HUES6 (cell line): ENCODE measurements at regions not wholly inside any gene's neighbourhood (a gene's known extent, or its start where the extent isn't known, plus 50 kb on each side); places are given as distances from the start of the nearest gene placed in this dataset.

Experiments
- H3K27ac ChIP-seq: 2 replicates; pipeline ENCODE4 v1.7.0; 2013; ENCODE audit warnings: low read depth, mild to moderate bottlenecking, low read length, inconsistent platforms
- H3K27me3 ChIP-seq: 2 replicates; pipeline ENCODE4 v1.6.1; 2013; ENCODE audit warnings: low read length; ENCODE audit not compliant: control insufficient read depth, insufficient read depth
- H3K36me3 ChIP-seq: 2 replicates; pipeline ENCODE4 v1.6.1; 2013; ENCODE audit warnings: low read length; ENCODE audit not compliant: control insufficient read depth, insufficient read depth
- H3K4me1 ChIP-seq: 2 replicates; pipeline ENCODE4 v1.6.1; 2013; ENCODE audit warnings: low read length; ENCODE audit not compliant: control insufficient read depth, insufficient read depth
- H3K4me3 ChIP-seq: 2 replicates; pipeline ENCODE4 v1.5.1; 2013; ENCODE audit warnings: low read depth, low read length
- H3K9ac ChIP-seq: one replicate; pipeline ENCODE4 v1.6.1; 2013; ENCODE audit warnings: mild to moderate bottlenecking, low read length
- H3K9me3 ChIP-seq: 2 replicates; pipeline ENCODE4 v1.6.1; 2013; ENCODE audit warnings: low read depth, low read length; ENCODE audit not compliant: control insufficient read depth, insufficient read depth

GRCh38 chr10:24012249-24012803 lies 196.6 kb upstream of the KIAA1217 start:
- Histone ChIP-seq H3K27me3 (no peaks in the 10 kb centered on the region), H3K9ac (no peak overlapping the region), H3K4me1 (peaks cover 31% of the 10 kb centered on the region), H3K27ac (no peak overlapping the region), H3K36me3 (no peaks in the 10 kb centered on the region), H3K4me3 (no peak overlapping the region), H3K9me3 (no peaks in the 10 kb centered on the region)

DNA sequence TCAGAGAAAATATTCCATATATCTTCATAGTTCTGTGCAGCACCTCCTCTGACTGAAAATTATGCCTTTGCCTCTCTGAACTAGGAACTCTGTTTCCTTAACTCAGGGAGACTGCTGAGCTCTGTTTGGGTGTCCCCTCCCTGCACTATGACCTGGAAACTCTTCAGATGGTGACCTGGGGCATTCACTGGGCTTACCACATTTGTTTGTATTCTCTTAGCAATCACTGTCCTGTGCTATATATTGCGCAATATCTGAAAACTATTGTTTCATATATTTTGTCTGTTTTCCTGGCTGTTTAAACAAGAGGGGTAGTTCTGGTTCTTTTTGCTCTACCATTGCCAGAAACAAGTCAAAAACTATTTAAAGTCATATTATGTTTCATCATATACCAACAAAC lies 181.8 kb upstream of the KIAA1217 start:
- Histone ChIP-seq H3K9me3 (no peaks in the 10 kb centered on the region), H3K4me3 (no peak overlapping the region), H3K27me3 (no peaks in the 10 kb centered on the region), H3K36me3 (no peaks in the 10 kb centered on the region), H3K27ac (no peak overlapping the region), H3K4me1 (no peaks in the 10 kb centered on the region), H3K9ac (no peak overlapping the region)

DNA sequence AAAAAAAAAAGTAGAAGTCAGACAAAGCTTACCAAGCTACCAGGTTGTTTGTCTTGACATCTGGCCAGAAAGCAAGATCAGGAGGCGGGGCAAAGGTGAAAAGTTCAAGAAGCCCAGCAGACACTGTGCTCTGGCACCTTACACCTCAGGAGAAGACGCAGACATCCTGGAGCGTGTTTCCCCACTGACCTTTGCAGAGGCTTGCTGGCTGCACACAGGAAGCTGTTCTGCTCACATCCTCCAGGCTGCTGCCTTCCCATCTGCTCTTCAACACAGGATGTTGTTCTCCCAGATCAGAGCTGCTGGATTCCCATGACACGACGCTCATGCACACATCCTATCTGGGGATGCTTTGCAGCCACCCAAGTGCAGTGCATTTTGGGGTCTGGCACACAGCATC lies 174.4 kb upstream of the KIAA1217 start:
- H3K36me3 ChIP-seq: no peaks in the 10 kb centered on the region
- H3K4me1 ChIP-seq: no peaks in the 10 kb centered on the region
- no peak overlapping the region for H3K27ac ChIP-seq
- H3K9ac ChIP-seq: no peak overlapping the region
- no peak overlapping the region for H3K4me3 ChIP-seq
- no peaks in the 10 kb centered on the region for H3K9me3 ChIP-seq
- H3K27me3 ChIP-seq: no peaks in the 10 kb centered on the region

- H3K4me1 ChIP-seq: no peaks in the 10 kb centered on the region
These were observed 173.2 kb upstream of the KIAA1217 start for GRCh38 chr10:24035761-24036160.

GRCh38 chr10:24039315-24039714 lies 169.6 kb upstream of the KIAA1217 start:
- H3K36me3 ChIP-seq: no peaks in the 10 kb centered on the region
- H3K9ac ChIP-seq: no peak overlapping the region
- no peak overlapping the region for H3K4me3 ChIP-seq
- H3K27ac ChIP-seq: no peak overlapping the region
- no peaks in the 10 kb centered on the region for H3K9me3 ChIP-seq
- no peaks in the 10 kb centered on the region for H3K27me3 ChIP-seq
- H3K4me1 ChIP-seq: no peaks in the 10 kb centered on the region

More at GRCh38 chr10:24035761-24036160, 173.2 kb upstream of the KIAA1217 start:
- Histone ChIP-seq H3K27me3 (no peaks in the 10 kb centered on the region), H3K27ac (no peak overlapping the region), H3K9me3 (no peaks in the 10 kb centered on the region), H3K36me3 (no peaks in the 10 kb centered on the region), H3K9ac (no peak overlapping the region), H3K4me3 (no peak overlapping the region)

- H3K27ac ChIP-seq: no peak overlapping the region
- no peaks in the 10 kb centered on the region for H3K9me3 ChIP-seq
- no peaks in the 10 kb centered on the region for H3K27me3 ChIP-seq
- no peak overlapping the region for H3K9ac ChIP-seq
- H3K36me3 ChIP-seq: no peaks in the 10 kb centered on the region
- no peaks in the 10 kb centered on the region for H3K4me1 ChIP-seq
- H3K4me3 ChIP-seq: no peak overlapping the region
These were observed 169.0 kb upstream of the KIAA1217 start for GRCh38 chr10:24039897-24040296.

- no peaks in the 10 kb centered on the region for H3K4me1 ChIP-seq
- H3K9ac ChIP-seq: no peak overlapping the region
- H3K9me3 ChIP-seq: no peaks in the 10 kb centered on the region
- no peaks in the 10 kb centered on the region for H3K36me3 ChIP-seq
- no peak overlapping the region for H3K27ac ChIP-seq
- H3K27me3 ChIP-seq: no peaks in the 10 kb centered on the region
- no peak overlapping the region for H3K4me3 ChIP-seq
These were observed 167.9 kb upstream of the KIAA1217 start for GRCh38 chr10:24041034-24041433.

DNA sequence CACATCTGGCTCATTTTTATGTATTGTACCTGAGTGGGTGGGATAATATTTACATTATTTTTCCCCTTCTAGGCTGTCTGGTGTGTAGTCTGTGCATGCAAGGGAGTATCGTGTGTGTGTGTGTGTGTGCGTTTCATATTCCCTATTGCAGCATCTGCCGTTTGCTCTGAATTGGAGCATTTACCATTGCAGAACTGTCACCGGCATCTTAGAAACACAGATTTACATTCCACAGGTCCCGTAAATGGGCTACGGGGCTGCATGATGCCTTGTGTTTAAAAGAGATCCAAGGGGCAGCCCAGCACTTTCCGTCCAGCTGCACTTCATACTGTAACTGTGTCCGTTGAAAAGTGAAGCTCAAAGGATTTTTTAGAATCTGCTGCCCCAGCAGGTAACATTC lies 167.1 kb upstream of the KIAA1217 start:
- no peaks in the 10 kb centered on the region for H3K4me1 ChIP-seq
- no peak overlapping the region for H3K27ac ChIP-seq
- no peaks in the 10 kb centered on the region for H3K27me3 ChIP-seq
- H3K9ac ChIP-seq: no peak overlapping the region
- no peaks in the 10 kb centered on the region for H3K36me3 ChIP-seq
- H3K9me3 ChIP-seq: no peaks in the 10 kb centered on the region
- H3K4me3 ChIP-seq: no peak overlapping the region

- no peak overlapping the region for H3K9ac ChIP-seq
- no peak overlapping the region for H3K4me3 ChIP-seq
- H3K27me3 ChIP-seq: no peaks in the 10 kb centered on the region
- no peaks in the 10 kb centered on the region for H3K4me1 ChIP-seq
- no peaks in the 10 kb centered on the region for H3K36me3 ChIP-seq
- H3K27ac ChIP-seq: no peak overlapping the region
- H3K9me3 ChIP-seq: no peaks in the 10 kb centered on the region
These were observed 166.1 kb upstream of the KIAA1217 start for GRCh38 chr10:24042884-24043283.

DNA sequence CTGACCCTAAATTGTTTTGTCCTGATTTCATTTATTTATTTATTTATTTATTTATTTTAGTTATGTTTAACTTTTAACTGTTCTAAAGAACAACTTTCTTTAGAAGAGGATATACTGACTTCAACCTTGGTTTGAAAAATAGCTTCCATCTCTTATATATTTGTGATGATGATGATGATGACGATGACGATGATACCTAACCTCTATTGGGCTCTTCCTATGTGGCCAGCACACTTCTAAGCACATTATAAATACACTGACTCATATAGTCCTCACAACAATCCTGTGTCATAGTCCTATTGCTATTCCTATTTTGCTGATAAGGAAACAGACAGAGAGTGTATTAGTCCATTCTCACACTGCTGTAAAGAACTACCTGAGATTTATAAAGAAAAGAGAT lies 162.9 kb upstream of the KIAA1217 start:
- no peak overlapping the region for H3K4me3 ChIP-seq

DNA sequence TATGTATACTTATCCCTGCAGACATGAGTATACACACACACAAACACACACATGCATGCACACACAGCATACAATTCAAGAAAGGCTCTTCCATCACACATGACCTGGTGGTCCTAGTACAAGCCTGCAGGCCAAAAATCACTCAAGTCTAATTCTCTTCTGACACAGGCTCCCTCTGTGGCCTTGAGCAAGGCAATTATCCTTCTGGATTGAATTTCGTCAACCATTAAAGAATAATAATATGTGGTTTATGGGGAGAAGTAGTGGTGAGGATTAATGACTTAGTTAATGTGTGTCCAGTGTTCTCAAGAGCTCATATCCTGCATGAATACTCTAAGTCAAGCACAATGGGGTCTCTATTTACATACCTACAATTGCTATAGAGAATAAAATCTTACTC lies 161.8 kb upstream of the KIAA1217 start:
- H3K4me1 ChIP-seq: no peaks in the 10 kb centered on the region
- H3K36me3 ChIP-seq: no peaks in the 10 kb centered on the region
- no peak overlapping the region for H3K4me3 ChIP-seq
- no peak overlapping the region for H3K9ac ChIP-seq
- H3K27me3 ChIP-seq: no peaks in the 10 kb centered on the region
- no peak overlapping the region for H3K27ac ChIP-seq
- H3K9me3 ChIP-seq: no peaks in the 10 kb centered on the region

More for the DNA sequence above, 162.9 kb upstream of the KIAA1217 start:
- H3K27me3 ChIP-seq: no peaks in the 10 kb centered on the region
- H3K27ac ChIP-seq: no peak overlapping the region
- no peaks in the 10 kb centered on the region for H3K4me1 ChIP-seq
- no peak overlapping the region for H3K9ac ChIP-seq
- no peaks in the 10 kb centered on the region for H3K36me3 ChIP-seq
- no peaks in the 10 kb centered on the region for H3K9me3 ChIP-seq

DNA sequence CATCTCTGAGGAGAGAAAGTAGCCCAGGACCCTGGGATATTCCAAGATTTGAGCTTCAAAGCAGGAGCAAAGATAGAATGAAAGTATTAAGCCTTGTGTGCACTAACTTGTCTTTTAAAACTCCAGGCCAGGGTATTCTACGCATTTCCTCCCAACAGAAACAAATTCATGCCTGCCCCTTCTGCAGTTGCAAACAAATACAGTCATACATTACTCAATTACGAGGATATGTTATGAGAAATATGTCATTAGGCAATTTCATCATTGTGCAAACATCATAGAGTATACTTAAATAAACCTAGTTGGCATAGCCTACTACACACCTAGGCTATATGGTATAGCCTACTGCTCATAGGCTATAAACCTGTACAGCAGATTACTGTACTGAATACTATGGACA lies 154.5 kb upstream of the KIAA1217 start:
- H3K27ac ChIP-seq: no peak overlapping the region
- H3K4me1 ChIP-seq: peaks cover 7% of the 10 kb centered on the region; the same call in 1 of the 2 replicates
- H3K4me3 ChIP-seq: no peak overlapping the region
- no peaks in the 10 kb centered on the region for H3K27me3 ChIP-seq
- H3K9me3 ChIP-seq: no peaks in the 10 kb centered on the region
- no peak overlapping the region for H3K9ac ChIP-seq
- H3K36me3 ChIP-seq: no peaks in the 10 kb centered on the region
